Activated CD8-positive, alpha-beta memory T cell treated with anti-CD3 and anti-CD28 coated beads for 1 hour (primary cell): ENCODE measurements at regions not wholly inside any gene's neighbourhood (a gene's known extent, or its start where the extent isn't known, plus 50 kb on each side); places are given as distances from the start of the nearest gene placed in this dataset.

ENCODE experiments used
- DNase-seq, 2 donors: peaks; one replicate each; pipeline ENCODE4 v3.0.0-alpha.2; 2020; ENCODE audit warnings: low read depth in 1 of 2; ENCODE audit errors: extremely low read depth in 1 of 2

DNA sequence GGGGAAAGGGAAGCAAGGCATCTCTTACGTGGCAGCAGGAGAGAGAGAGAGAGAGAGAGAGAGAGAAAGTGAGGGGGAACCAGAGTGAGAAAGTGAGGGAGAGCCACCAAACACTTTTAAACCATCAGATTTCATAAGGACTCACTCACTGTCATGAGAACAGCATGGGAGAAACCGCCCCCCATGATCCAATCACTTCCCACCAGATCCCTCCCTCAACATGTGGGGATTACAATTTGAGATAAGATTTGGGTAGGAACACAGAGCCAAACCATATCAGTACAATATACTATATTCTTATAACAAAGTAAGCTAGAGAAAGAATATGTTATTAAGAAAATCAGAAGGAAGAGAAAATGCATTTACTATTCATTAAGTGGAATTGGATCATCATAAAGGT lies 53.7 kb upstream of the PLXNC1 start:
- DNase-seq, result no peak

DNA sequence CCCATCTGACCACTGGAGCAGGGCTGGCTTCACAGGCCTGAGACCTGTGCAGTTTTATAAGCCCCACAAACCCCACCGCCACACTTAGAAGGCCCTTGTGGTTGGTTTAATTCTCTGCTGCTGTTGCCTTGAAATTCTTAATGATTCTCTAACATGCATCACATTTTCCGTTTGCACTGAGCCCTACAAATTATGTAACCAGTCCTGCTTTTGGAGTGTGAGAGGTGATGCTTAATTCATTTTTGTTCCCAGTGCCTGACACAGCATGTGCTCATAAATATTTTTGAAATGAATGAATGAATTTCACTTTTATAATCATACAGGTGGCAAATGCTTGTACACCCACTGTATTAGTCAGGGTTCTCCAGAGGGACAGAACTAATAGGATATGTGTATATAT lies 52.8 kb upstream of the PLXNC1 start:
- DNase-seq, result no peak

DNA sequence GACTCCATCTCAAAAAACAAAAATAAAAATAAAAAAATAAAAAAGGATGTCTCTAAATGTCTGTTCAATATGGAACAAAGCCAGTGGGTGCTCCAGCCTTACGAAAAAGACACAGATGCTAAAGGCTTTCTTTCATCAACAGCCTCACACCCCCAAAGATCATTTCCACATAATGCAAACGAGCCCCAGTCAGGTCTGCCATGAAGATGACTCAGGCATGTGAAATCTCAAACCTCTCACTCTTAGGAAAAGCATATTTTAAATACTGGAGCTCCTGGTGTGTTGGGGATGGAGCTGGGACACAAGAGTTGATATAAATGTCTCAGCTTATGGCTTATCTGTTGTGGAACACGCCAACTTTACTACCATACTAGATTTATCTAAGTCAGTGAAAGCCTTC lies 49.9 kb upstream of the PLXNC1 start:
- DNase-seq, result no peak
